22Rv1 (cell line): ENCODE measurements at regions not wholly inside any gene's neighbourhood (a gene's known extent, or its start where the extent isn't known, plus 50 kb on each side); places are given as distances from the start of the nearest gene placed in this dataset.

ENCODE experiments used
- H3K27ac ChIP-seq: fragments of 450-650 bp; 2 replicates; pipeline ENCODE4 v1.5.1; 2017
- CTCF ChIP-seq: fragments of 450-650 bp; IDR thresholded peaks from 2 replicates; pipeline ENCODE4 v1.5.1; 2017; ENCODE audit warnings: mild to moderate bottlenecking
- ZFX ChIP-seq: fragments of 450-650 bp; IDR thresholded peaks from 2 replicates; pipeline ENCODE4 v1.6.1; 2017; ENCODE audit warnings: antibody characterized with exemption, borderline replicate concordance

GRCh38 chr3:34919025-34919424, 720.3 kb upstream of the ARPP21 start:
- H3K27ac ChIP-seq, result no peak overlapping the region
- TF ChIP-seq ZFX (no peak), CTCF (no peak)

GRCh38 chr3:34920806-34921205, 718.5 kb upstream of the ARPP21 start:
- TF ChIP-seq CTCF, result no peak
- no peak overlapping the region for H3K27ac ChIP-seq

- no peak overlapping the region for H3K27ac ChIP-seq
- TF ChIP-seq ZFX (no peak), CTCF (no peak)
Observed at GRCh38 chr3:34924961-34925360, 714.4 kb upstream of the ARPP21 start.

GRCh38 chr3:34925851-34926250, 713.5 kb upstream of the ARPP21 start:
- TF ChIP-seq CTCF, result no peak
- TF ChIP-seq ZFX, result no peak
- no peak overlapping the region for H3K27ac ChIP-seq

- TF ChIP-seq CTCF, result no peak
- TF ChIP-seq ZFX, result no peak
- H3K27ac ChIP-seq, result no peak overlapping the region
Observed at GRCh38 chr3:34929036-34929435, 710.3 kb upstream of the ARPP21 start.

- H3K27ac ChIP-seq, result no peak overlapping the region
- TF ChIP-seq ZFX, result no peak
- no peak for TF ChIP-seq CTCF
Observed at GRCh38 chr3:34934660-34935059, 704.7 kb upstream of the ARPP21 start.

GRCh38 chr3:34938784-34939183, 700.5 kb upstream of the ARPP21 start:
- H3K27ac ChIP-seq, result no peak overlapping the region
- TF ChIP-seq CTCF (no peak), ZFX (no peak)
